GM21390 (cell line): ENCODE measurements at regions not wholly inside any gene's neighbourhood (a gene's known extent, or its start where the extent isn't known, plus 50 kb on each side); places are given as distances from the start of the nearest gene placed in this dataset.

ENCODE experiments used
- ATAC-seq: cut with Tn5 transposase; IDR thresholded peaks from one replicate; pipeline ENCODE4 v1.9.1; 2021; ENCODE audit not compliant: unreplicated experiment

GRCh38 chr1:239268941-239269340 is 117.4 kb upstream of the CHRM3 start:
- no peak for ATAC-seq

GRCh38 chr1:239268007-239268406 is 118.4 kb upstream of the CHRM3 start:
- ATAC-seq, result no peak

GRCh38 chr1:239263801-239264200 is 122.6 kb upstream of the CHRM3 start:
- ATAC-seq, result no peak

DNA sequence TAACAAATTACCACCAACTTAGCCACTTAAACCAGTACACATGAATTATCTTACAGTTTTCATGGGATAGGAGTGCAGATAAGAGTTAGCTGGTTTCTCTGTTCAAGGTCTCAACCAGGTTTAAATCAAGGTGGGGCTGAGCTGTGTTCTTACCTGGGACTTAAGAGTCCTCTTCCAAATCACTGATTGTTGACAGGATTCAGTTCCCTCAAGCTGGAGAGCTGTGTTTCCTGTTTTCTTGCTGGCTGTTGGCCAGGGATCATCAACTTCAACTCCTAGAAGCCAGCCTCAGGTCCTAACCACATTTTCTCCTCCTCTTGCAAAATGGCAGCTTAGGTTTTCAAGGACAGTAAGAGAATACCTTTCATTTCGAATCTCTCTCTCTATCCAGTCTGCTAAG is 123.8 kb upstream of the CHRM3 start:
- ATAC-seq, result no peak

DNA sequence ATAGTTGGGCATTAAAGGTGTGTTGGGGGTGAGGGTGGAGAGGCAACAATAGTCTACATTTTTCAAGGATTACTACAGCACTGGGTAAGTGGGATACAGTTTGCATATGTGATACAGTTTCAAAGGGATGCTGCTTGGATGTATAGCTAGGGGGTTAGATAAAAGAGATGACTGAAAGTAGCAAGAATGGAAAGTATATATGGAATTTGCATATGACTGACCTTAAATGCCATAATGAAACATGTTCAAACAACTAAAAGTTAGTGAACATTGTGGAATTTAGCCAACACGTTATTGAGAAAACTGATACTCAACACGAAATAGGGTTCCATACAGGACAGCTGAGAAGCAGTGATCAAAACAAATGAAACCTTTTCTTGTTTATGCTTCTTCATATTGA is 124.8 kb upstream of the CHRM3 start:
- ATAC-seq, result no peak

DNA sequence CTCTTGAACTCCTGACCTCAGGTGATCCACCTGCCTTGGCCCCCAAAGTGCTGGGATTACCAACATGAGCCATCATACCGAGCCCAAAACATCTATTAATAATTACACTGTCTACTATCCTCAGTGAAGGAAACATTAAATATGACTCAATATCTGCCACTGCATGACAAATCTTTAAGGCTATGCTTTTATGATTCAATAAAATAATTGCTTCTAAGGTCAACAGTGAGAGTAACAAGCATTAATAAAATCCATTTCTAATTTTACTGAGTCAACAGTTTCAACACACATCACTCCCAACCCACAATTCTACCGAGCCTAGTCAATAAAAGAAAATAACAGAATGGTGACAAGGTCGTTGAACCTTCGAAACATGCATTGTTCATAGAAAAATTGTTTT is 125.5 kb upstream of the CHRM3 start:
- no peak for ATAC-seq

- no peak for ATAC-seq
Observed at GRCh38 chr1:239255628-239256160, 130.7 kb upstream of the CHRM3 start.

DNA sequence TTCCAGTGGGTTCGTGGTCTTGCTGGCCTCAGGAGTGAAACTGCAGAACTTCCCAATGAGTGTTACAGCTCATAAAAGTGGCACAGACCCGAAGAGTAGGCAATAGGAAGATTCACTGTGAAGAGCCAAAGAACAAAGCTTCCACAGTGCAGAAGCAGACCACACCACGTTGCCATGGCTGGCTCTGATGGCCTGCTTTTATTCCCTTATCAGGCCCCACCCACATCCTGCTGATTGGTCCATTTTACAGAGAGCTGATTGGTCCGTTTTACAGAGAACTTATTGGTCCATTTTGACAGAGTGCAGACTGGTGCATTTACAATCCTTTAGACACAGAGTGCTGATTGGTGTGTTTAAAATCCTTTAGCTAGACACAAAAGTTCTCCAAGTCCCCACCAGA is 131.4 kb upstream of the CHRM3 start:
- no peak for ATAC-seq

DNA sequence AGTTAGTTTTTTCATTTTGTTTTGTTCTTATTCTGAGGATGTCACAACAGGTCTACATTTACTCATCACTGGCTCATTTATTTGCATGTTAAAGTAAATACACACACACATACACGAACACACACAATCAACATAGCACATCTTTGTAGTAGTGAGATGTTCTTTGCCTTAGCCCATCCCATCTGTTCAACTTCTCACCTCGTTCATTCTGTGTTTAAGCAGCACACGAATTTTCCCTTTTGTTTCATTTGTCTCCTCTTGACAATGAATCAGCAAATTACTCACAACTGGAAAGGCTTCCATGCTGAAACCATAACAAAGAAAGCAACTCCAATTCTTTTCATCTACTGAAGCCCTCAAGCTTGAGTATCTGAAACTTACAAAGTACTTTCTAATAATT is 133.3 kb upstream of the CHRM3 start:
- no peak for ATAC-seq

DNA sequence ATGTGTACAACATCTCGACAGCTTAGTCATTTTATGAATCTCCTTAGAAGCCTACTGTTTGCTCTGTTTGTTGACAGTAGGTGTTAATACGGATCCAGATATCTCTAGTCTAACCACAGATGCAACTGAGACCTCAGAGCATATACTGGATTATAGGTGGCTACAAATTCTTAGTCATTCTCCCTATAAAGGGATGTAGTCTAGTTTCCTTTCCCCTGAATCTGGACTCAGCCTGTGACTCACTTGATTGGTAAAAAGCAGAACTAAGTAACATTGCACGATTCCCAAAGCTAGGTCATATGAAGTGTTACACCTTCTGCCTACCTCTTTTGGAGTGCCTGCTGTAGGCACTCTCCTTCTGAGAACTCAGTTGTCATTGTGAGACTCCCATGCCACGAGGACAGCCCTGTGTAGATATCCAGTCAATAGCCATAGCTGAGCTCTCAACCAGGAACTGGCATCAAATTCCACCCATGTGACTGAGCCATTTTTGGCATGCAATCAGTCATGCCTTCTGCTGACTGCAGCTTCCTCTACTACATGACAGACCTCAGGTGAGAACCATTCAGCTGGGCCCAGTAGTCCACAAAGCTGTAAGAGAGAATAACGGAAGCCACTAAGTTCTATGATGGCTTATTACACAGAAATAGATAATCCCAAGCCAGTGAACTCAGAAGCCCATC is 135.9 kb upstream of the CHRM3 start:
- no peak for ATAC-seq

DNA sequence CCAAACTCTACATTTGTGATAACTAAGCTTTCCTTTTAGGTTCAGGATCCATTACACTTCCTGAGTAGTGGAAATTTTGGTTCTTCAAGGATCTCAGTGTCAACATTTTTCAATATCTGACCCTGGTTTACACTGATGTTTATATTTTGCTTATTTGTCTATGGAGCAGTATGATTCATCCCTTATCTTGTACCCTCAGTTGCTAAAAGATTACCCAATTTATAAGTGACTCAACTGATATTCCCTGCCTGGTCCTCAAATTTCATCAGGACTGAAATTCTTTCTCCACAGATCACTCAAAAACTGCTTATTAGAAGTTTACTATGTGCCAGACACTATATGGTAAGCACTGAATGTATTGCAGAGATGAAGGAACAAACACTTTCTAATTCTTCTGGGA is 139.1 kb upstream of the CHRM3 start:
- ATAC-seq, result no peak

- no peak for ATAC-seq
Observed at GRCh38 chr1:239244084-239244483, 142.3 kb upstream of the CHRM3 start.

DNA sequence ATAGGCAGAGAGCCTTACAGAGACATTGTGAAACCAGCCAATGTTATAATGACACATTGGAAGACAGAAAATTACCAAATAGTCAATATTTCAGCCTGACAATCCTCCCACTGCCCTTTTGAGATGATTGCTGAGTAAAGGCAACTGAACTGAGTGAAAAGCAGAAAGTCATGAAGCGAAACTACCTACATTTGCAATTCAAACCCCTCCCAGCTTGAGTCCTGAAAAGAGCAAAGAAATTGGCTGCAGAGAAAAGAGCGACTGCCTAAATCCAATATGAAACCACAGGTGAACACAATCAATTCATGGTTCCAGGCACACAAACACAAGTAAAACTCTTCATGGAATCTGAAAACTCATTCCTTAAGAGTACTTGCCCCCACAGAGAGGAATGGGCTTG is 143.4 kb upstream of the CHRM3 start:
- no peak for ATAC-seq

GRCh38 chr1:239242404-239242803 is 144.0 kb upstream of the CHRM3 start:
- no peak for ATAC-seq

DNA sequence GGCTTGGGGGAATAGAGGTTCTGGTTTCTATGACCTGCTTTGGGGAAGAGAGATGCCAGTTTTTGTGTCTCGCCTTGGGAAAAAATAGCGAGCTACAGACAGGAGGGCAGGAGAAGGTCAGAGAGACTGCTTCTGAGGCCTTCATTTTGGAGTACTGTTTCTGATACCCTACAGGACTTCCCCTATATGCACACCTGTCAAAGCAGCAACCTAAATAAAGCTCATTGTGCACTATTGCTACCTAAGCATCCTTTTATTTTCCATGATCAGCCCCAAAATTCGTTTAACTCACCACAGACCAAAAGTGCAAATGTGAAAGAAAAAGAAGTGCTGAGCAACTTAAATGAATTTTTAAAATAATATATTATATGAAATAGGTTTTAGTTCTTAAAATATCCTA is 145.6 kb upstream of the CHRM3 start:
- no peak for ATAC-seq

DNA sequence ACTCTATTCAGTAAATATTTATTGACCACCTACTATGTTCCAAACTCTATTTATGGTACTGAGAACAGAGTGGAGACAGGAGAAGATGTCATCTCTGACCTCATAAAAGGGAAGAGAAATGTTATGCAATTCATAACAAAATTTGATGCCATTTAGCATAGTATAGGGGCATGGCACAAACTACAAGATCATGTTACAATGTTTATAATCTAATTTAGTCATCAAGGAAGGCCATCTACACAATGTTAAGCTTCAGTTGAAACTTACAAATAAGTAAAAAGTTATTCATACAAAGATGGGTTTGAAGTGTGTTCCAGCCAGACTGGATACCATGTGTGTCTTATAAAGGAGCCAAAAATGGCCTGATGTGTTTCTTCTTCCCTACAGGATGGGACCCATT is 146.8 kb upstream of the CHRM3 start:
- ATAC-seq, result no peak

- ATAC-seq, result no peak
Observed at GRCh38 chr1:239237912-239238311, 148.5 kb upstream of the CHRM3 start.

- ATAC-seq, result no peak
Observed at GRCh38 chr1:239233626-239234025, 152.7 kb upstream of the CHRM3 start.

- ATAC-seq, result no peak
Observed at GRCh38 chr1:239232921-239233320, 153.4 kb upstream of the CHRM3 start.

GRCh38 chr1:239228451-239228850 is 157.9 kb upstream of the CHRM3 start:
- ATAC-seq, result no peak

DNA sequence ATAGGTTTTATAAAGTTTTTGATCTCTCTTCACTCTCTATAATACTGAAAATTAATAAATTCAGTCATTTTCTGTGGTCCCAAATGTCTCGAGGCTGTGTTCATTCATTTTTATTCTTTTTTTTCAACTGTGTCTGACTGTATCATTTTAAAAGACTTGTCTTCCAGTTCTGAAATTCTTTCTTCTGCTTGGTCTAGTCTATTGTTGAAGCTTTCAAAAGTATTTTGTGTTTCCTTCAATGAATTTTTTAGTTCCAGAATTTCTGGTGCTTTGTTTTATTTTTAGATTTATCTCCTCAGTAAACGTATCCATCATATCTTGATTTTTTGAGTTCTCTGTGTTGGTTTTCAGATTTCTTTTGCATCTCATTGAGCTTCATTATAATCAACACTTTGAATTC is 161.0 kb upstream of the CHRM3 start:
- no peak for ATAC-seq

GRCh38 chr1:239224100-239224499 is 162.3 kb upstream of the CHRM3 start:
- no peak for ATAC-seq

GRCh38 chr1:239222999-239223398 is 163.4 kb upstream of the CHRM3 start:
- ATAC-seq, result no peak
